HepG2 (cell line): ENCODE measurements at regions not wholly inside any gene's neighbourhood (a gene's known extent, or its start where the extent isn't known, plus 50 kb on each side); places are given as distances from the start of the nearest gene placed in this dataset.

ENCODE experiments used
- FOSL2 ChIP-seq: sonication (generic); formaldehyde crosslinking; IDR thresholded peaks from 2 replicates; pipeline ENCODE4 v1.4.0; 2020; ENCODE audit warnings: missing genetic modification reagents
- TARDBP ChIP-seq: sonication (generic); formaldehyde crosslinking; IDR thresholded peaks from 2 replicates; pipeline ENCODE4 v1.8.0; 2022; ENCODE audit warnings: mild to moderate bottlenecking, missing genetic modification reagents

DNA sequence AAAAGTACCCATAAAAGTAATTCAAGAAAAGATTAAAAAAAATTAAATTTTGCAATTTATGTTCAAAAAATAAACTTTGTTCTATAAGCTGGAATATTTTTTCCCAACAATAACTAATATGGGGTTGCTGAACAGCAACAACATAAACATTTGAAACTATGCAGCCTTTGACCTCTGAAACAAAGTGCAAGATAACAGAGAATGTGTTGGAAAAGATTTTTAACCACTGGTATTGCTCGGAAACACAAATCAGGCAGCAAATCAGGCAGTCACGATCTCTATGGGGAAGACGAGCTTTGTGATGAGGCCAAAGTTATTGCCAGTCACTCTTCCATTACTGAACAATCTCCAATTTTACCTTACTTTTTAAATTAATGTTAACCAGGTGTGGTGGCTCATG lies 332.1 kb downstream of the PABPC4L start:
- no peak for TF ChIP-seq FOSL2 (CRISPR knock-in tag)
- no peak for TF ChIP-seq TARDBP (CRISPR knock-in tag)
